A549 (cell line): ENCODE measurements at regions not wholly inside any gene's neighbourhood (a gene's known extent, or its start where the extent isn't known, plus 50 kb on each side); places are given as distances from the start of the nearest gene placed in this dataset.

Experiments used
- CHD2 ChIP-seq: fragments of 150-350 bp; IDR thresholded peaks from 2 replicates; pipeline ENCODE4 v1.6.1; 2014; ENCODE audit warnings: low read length; ENCODE audit not compliant: partially characterized antibody
- EP300 ChIP-seq, 2 experiments: fragments of >200 bp; sonication (Bioruptor Twin); formaldehyde crosslinking; IDR thresholded peaks; 2 replicates in 1 of 2; 3 replicates in 1 of 2; pipeline ENCODE4 v1.6.1; 2016 to 2017
- ESRRA ChIP-seq: fragments of 150-350 bp; IDR thresholded peaks from 2 replicates; pipeline ENCODE4 v1.6.1; 2014; ENCODE audit warnings: mild to moderate bottlenecking, low read length, borderline replicate concordance
- POLR2A ChIP-seq: IDR thresholded peaks from 2 replicates; pipeline ENCODE4 v1.6.1; 2012; ENCODE audit warnings: mild to moderate bottlenecking, low read length
- RCOR1 ChIP-seq: fragments of 150-350 bp; IDR thresholded peaks from 2 replicates; pipeline ENCODE4 v1.6.1; 2014; ENCODE audit warnings: antibody characterized with exemption, low read length, low read depth
- RFX5 ChIP-seq: fragments of 450-650 bp; IDR thresholded peaks from 2 replicates; pipeline ENCODE4 v1.7.1; 2014; ENCODE audit warnings: antibody characterized with exemption, mild to moderate bottlenecking, moderate library complexity
- TF ChIP-seq, protein P1 (sequence below): fragments of >200 bp; sonication (Bioruptor Twin); formaldehyde crosslinking; IDR thresholded peaks from 3 replicates; pipeline ENCODE4 v1.5.1; 2016

DNA sequence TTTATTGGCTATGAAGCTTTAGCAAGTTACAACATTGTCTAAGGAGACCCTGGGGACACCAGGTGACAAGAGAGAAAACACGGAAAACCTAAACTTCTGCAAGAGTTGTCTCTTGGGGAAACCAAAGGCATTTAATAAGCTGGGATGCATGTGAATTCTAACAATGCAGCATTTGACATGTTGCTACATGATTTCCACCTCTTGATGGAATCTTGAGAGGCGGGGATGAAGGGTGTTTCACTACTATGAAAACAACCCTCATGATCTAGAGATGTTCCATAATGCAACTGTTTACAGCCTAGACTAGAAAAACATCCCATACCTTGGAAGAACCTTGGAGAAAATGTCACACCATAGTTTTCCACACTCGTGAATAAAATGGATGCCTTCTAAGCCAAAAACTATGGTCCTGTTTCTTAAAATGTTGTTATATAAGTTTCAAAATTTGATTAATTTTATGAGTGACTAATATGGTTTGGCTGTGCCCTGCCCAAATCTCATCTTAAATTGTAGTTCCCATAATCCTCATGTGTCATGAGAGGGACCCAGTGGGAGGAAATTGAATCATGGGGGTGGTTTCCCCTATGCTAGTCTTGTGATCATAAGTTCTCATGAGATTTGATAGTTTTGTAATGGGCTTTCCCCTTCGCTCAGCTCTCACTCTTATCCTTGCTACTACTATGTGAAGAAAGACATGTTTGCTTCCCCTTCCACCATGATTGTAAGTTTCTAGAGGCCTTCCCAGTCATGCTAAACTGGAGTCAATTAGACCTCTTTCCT, 164.6 kb downstream of the TNFSF13B start:
- no peak for TF ChIP-seq ESRRA
- TF ChIP-seq CHD2: no peak
- no peak for TF ChIP-seq POLR2A
- no peak for TF ChIP-seq EP300 (IDR thresholded peaks at IDR 0.05)
- no peak for TF ChIP-seq RFX5
- TF ChIP-seq, protein P1, sequence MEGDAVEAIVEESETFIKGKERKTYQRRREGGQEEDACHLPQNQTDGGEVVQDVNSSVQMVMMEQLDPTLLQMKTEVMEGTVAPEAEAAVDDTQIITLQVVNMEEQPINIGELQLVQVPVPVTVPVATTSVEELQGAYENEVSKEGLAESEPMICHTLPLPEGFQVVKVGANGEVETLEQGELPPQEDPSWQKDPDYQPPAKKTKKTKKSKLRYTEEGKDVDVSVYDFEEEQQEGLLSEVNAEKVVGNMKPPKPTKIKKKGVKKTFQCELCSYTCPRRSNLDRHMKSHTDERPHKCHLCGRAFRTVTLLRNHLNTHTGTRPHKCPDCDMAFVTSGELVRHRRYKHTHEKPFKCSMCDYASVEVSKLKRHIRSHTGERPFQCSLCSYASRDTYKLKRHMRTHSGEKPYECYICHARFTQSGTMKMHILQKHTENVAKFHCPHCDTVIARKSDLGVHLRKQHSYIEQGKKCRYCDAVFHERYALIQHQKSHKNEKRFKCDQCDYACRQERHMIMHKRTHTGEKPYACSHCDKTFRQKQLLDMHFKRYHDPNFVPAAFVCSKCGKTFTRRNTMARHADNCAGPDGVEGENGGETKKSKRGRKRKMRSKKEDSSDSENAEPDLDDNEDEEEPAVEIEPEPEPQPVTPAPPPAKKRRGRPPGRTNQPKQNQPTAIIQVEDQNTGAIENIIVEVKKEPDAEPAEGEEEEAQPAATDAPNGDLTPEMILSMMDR: no peak
- no peak for TF ChIP-seq RCOR1
